GM18867 (cell line): ENCODE measurements at regions not wholly inside any gene's neighbourhood (a gene's known extent, or its start where the extent isn't known, plus 50 kb on each side); places are given as distances from the start of the nearest gene placed in this dataset.

Experiments used
- ATAC-seq: cut with Tn5 transposase; IDR thresholded peaks from one replicate; pipeline ENCODE4 v1.9.1; 2021; ENCODE audit warnings: mild to moderate bottlenecking, moderate library complexity; ENCODE audit not compliant: unreplicated experiment

DNA sequence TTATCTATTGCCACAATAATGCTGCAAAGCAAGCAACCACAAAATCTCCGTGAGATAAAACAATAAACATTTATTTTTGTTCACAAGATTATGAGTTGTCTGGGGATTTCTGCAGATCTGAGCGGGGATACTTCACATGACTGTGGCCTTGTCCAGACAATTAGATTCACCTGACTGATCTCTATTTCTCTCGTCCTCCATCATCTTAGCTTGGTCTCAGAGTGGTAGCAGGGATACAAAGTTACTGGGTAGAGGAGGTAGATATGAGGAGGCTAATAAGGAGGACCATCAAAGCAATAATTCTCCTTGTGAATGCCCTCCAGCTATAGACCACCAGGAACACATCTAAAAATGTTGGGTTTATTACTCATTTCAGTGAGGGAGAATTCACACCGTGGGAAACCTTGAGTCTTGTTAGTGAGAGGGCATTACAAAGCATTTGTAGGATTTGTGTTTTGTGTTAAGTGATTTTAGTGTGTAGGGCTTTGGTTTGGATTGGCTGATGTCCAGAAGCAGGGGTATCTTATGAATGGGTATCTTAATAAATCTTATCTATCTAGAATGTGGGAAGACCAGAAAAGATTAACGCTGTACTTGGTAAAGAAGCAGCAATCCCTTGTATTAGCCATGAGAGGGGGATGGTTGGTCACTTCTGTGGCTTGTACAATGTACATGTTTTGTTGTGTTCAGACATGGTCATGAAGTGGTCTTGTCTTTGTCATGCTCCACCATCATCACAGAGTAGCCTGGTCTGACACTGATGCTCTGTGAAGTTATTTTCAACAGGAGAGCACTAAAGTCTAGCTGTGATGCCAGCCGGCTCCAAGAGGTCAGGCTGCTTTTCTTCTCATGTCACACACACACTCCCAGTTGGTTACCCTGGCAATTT lies 287.6 kb upstream of the STT3B start:
- no peak for ATAC-seq

DNA sequence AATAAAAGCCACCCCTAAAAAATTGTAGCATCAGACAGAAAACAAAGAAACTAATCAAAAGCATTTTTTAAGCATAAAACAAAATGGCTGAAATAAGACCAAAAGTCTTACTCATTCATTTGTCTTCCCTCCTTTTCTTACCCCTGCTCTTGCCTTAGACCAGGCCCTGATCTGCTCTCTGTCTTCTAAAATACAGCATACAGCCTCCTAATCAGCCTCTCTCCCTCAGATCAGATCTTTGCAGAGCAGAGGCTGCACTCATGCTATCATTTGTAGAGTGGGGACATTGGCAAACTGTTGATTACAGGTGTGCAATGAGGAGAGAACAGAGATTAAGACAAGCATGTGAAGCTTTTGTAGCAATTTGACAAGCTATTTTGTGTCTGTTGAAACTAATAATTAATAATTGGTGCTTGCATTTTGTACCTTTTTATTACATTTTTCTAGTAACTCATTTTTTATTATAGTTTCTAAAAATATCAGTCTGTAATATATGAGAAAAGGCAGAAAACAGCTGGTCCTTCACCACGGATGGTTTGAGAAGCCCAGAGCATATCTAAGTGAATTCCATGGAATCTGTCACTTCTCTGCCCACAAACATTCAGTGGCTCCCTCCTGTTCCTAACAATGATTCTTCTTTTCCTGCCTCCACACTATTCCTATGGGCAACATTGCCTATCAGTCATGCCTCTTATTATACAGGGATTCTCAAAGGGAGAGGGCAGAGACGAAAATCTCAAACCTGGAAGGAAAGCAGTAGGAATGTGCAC lies 286.2 kb upstream of the STT3B start:
- ATAC-seq, result no peak

DNA sequence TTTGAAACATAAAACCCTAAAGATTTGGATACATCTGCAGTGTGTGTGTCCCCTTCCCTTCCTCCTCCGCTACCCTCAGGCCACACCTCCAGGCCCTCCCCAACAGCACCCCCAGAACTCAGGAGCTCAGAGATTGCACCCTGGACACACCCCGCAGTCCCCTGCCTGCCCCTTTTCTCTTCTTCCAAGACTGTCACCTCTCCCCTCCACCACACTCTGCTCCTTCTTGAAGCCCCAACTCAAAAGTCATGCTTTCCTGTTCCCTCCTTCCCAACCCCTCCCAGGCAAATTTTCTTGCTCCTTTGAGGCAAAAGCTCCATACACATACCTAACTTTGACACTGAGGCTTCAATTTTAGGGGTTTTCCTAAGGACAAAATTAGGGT lies 285.7 kb upstream of the STT3B start:
- no peak for ATAC-seq

DNA sequence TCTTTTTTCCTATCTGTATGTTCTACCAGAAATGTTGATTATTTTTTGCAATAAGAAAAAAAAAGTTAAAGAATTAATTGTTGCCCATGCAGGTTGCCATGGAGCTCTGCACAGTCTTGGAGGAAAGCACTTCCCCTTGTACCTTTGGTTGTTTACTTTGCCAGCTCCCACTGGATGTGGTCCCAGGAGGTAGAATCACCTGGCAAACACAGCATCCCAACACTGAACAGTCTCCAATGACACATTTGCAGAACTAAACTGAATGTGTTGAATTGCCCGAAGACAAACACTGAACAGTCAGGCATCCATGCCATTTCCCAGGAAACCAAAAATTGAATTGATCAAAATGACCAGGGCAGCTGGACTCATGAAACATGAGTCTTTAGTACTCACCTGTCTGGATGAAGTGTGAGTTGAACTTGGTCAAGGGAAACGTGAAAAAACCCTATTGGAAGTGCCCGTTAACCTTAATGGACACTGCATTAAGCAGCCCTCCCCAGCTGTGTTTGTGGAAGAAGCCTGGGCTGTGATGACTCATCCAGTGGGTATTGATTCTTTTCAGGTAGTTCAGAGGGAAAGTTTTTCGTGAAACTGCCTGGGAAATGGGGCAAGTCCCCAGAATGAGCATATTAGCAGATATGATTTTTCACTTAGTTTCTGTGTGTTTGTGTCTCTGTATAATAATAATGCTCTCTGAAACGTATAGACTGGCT lies 284.7 kb upstream of the STT3B start:
- ATAC-seq, result peak; percentile 55

DNA sequence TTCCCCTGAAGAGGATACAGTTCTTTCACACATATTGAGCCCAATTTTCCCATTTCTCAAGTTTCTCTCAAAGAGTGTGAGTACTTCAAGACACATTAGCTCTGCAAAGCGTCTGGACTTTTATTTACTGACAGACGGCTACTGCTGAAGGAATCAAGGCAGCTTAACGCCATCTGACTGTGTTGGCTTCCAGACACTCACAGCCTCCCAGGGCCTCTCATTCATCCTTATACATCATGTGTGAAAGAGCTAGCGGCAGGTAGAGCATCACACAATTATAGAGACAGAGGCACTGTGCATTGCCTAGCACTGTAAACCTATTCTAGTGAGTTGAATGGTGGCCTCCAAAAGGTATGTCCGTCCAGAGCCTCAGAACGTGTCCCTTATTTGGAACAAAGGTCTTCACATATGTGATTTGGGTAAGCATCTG lies 284.1 kb upstream of the STT3B start:
- peak; percentile 25 for ATAC-seq

DNA sequence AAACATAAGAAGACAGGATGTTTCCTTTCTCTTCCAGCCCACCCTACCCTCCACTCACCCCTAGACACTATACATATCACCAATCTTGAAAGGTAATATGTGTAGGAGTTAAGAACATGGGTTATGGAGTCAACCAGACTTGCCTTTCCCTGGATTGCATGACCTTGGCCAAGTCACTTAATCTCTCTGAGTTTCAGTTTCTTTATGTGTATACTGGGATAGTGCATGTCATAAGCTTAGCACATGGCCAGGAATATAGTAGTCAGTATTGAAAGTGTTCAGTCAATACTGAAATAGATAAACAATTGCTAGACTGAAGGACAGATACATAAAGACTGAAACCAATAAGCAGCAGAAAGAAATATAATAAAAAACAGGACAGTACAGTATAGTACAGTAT lies 283.2 kb upstream of the STT3B start:
- ATAC-seq, result no peak

DNA sequence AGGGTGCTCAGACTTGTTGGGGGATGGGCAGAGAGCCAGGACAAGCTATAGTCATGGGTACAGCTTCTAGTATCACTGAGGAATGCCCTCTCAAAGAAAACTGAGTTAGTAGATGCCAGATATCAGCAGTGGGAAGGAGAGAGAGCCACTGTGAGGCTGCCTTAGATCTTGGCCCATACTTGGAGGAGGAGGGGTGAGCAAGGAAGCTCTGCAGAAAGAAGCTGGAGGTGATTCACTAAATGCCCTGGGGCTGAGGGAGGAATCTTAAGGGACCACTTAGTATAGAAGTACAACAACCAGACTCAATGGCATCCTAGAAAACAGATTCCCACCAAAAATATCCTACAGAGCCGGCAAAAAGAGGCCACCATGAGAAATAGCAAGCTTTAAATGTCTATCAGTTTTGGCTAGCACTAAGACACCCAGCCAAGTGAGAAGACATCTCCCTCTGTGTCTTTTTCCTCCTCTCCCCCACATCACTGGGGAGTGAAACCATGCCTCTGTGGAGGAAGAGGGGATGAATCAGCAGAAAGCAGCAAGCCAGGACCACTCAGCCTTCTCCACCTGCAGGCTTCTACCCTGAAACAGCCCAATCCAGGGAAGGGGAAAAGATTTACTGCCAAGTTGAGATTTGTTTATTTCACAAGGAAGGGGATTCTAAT lies 282.5 kb upstream of the STT3B start:
- no peak for ATAC-seq

DNA sequence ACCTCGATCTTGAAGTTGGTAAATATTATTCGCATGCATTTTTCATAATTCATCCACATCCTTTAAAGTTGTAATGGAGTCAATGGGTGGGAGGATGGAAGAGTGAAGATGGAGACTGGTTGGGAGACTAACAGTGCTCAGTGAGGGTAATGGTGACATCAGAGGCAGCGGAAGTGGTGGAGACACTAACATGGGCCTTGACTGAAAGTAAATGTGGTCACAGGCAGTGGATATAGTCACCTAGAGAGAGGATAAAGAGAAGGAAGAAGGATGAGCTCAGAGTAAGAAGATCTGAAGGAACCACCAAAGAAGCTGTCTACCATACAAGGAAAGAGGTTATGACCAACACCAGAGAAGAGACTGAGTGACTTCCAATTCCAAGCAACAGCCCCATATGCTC lies 281.6 kb upstream of the STT3B start:
- no peak for ATAC-seq

DNA sequence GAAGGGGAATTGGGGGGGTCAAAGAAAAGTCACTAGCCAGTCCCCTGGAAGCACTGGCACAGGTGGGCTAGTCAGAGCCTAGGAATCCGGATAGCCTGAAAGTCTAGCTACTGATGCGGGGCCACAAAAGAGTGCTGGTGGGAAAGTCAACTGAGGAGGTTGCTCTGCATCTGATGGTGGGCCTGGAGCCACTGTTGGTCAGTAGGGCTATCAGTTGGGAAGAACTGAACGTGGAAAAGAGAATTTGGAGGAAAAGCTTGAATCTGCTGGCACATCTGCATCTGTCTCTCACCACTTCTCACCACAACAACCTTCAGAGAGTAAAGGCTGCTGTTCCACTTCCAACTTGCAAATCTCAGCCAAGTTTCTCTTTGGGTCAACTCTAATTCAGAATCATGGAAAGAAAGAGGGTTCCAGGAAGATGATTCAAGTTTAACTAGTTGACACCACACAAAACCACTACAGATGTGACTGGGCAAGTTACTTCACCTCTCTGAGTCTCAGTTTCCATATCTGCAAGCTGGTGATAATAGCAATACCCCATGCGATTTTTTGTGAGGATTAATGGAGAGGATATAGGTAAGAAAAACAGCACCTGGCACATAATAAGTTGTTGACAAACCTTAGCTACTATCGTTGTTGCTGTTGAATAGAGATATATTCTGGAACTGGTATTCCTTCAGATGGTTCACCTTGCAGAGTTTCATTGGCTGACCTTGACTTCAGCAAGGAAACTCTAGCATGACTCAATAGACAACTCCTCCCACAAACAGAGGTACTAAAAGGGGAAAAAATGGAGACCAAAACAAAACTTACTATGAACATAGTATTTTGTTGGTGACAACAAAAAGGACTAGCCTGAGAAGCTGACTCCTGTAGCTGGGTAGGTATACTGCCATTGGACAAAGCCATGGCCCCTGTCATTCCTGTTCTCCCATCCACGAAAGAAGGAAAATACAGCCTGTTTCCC lies 280.2 kb upstream of the STT3B start:
- ATAC-seq, result peak; percentile 45

DNA sequence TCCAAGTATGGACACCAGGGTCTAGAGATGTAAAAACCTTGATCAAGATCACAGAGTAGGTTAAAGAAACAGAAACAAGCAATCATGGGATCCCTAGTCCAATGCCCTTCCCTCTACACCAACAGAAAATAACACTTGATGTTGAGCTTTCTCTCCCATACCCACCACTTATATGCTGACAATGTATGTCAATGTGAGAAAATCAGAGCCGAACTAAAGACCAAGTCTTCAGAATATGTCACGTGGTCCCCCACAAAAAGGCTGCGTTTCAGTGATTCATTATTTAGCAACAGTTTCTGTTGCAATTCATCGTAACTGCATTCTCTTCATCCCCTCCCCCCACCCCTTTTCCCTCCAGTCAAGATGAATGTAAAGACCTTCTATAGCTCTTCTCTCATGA lies 278.9 kb upstream of the STT3B start:
- ATAC-seq, result no peak

DNA sequence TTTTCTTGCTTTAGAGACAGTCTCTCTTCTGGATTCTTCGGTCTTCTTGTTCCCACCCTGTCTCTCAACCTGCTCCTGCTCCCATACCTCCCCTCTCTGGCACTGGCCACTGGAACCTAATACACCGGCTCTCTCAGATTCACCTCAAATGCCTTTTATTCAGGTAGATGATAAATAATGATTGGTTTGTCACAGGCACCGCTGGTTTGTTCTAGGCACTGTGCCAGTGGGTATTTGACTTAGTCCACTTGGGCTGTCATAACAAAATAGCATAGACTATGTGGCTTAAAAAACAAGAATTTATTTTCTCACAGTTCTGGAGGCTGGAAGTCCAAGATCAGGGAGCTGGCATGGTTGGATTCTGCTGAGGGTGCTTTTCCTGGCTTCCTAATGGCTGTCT lies 278.2 kb upstream of the STT3B start:
- no peak for ATAC-seq

DNA sequence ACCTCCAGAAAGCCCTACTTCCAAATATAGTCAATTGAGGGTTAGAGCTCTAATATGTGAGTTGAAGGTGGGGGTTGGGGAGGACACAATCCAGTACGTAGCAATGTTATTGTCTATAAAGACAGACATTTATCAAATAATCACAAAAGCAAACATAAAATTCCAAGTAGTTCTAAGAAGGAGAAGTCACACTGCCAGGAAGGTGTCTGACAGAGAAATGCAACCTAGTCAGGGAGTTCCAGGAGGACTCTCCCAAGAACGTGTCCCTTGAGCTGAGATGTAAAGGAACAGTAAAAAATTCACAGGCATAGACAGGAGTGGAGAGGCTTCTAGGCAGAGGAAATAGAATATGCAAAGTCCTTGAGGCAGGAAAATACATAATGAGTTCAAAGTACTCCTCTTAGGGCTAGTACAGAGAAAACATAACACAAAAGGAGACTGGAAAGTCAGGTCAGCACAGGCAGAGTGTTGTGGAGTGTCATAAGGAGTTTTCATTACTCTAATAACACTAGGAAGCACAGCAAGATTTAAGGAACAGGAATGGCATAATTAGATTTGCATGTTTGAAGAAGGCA lies 277.6 kb upstream of the STT3B start:
- ATAC-seq, result no peak

DNA sequence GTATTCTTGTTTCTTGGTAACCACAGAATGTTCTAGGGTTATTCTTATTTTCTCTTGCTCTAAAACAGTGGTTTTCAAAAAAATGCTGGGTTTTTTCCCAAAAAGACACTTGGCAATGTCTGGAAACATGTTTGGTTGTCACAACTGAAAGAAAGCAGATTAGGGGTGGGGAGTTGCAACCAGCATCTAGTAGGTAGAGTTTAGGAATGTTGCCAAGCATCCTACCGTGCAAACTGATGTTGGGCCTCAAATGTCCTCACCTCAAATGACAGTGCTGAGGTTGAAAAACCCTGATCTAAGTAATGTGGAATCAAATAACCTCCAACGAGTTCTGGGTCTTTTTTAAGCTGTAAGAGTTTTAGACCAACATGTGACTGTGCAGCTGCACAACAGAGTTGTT lies 270.5 kb upstream of the STT3B start:
- ATAC-seq, result no peak

DNA sequence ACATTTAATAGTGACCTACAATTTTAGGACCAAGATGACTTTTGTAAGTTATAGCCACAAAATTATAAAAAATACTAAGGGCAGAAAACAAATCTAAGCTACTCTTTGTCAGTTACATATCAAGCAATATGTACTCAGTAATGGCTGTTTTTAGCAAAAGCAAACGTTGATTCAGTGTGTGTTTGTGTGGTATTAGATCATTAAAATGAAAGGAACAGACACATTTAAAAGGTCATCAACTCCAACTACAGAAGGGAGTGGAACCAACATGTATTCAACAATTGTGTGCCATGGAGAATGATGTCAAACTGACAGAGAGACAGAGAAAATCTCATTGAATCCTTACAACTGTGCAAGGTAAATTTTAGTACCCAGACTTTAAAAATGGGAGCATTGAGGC lies 268.8 kb upstream of the STT3B start:
- ATAC-seq, result no peak

DNA sequence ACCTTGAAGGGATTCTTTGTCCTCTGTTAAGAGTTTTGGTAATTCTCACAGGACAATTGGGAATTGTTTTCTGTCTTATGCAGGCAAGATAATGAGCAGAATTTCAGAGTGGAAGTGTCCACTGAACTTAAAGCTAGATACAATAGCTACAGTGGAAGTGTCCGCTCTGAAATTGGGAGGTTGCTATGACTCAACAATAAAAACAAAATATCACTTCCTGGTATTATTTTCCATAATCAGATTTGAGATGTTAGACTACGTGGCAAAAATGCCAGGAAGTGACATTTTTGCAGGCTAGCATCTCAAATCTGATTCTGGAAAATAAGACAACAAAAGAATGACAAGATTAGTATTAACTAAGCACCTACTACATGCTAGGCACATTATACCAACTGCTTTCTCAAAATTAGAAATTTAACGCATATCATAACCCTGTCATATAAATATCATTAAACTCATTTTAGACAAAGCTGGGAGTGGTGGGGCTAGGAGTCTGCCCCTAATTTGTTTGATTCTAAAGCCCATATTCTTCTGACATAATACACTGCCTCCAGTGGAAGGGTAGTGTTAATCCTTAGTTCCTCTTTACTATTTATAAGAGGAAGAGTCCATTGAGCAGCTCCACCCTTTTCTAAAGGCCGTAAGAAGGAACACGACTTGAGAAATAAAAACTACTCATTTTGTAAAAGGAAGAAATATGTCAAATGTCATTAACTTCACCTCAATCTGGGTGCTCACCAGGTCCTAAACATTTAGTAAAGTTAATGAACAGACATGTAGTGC lies 266.9 kb upstream of the STT3B start:
- no peak for ATAC-seq

DNA sequence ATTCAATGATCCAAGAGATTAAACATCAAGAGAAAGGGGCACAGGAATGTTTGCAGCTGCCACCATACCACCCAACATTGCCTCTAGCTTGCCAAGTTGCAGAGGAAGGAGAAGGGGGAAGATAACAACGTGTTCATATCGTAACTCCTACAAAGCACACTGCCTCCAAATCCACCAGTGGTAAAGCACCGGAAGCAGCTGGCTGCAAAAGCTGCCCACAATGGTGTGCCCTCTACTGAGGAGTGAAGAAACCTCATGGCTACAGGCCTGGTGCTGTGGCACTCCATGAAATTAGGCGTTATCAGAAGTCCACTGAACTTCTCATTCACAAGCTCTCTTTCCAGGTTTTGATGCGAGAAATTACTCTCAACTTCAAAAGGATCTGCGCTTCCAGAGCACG lies 263.9 kb upstream of the STT3B start:
- no peak for ATAC-seq

DNA sequence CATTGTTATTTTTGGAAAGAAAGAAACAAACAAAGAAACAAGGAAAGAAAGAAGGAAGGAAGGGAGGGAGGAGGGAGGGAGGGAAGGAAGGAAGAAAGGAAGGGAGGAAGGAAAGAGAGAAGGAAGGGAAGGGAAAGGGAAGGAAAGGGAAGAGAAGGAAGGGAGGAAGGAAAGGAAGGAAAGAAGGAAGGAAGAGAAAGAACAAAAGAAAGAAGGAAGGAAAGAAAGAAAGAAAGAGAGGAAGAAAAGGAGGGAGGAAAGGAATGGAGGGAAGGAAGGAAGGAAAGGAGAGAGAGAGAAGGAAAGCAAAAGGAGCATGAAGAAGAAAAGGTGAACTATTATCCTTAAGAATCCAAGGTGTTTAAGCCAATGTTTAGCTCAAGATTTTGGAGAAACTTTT lies 262.7 kb upstream of the STT3B start:
- no peak for ATAC-seq

DNA sequence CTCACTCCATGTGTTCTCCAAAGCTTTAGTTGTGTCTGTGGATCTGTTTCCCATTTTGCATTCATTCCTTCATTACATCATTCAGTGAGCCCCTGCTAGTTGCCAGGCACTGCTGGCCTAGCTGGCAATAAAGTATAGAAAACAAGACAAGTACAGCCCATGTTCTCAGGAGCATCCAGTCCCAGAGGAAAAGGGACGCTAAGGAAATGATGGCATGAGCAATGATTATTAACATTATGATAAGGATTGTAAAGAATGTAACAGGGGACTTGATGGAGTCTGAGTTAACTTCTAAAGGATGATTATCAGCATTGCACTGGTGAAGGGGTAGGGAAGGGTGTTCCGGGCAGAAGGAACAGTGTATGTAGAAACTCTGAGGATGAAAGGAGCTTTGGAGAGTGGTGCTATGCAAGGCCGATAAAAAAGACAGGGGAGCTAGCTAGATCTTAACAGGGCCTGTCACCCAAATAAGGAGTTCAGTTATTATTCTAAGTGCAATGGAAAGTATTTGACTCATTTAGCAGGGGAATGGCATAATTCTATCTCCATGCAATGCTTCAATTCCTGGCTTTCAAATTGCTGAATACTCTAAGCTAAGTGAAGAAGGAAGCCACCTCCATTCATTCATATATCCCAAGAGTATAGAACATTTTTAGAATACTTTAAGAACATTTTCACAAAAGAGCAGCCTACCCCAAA lies 258.2 kb upstream of the STT3B start:
- no peak for ATAC-seq
